H1 (cell line): ENCODE measurements at regions not wholly inside any gene's neighbourhood (a gene's known extent, or its start where the extent isn't known, plus 50 kb on each side); places are given as distances from the start of the nearest gene placed in this dataset.

Experiments
- ASH2L ChIP-seq: fragments of 200-600, 300-600 bp; sonication (generic); IDR thresholded peaks from one replicate; pipeline ENCODE4 v1.7.1; 2017; ENCODE audit warnings: low read length
- BACH1 ChIP-seq: IDR thresholded peaks from 2 replicates; pipeline ENCODE4 v1.6.1; 2012; ENCODE audit warnings: low read length, improper control_type of control experiment
- CHD7 ChIP-seq: fragments of 300-600 bp; sonication (generic); IDR thresholded peaks from 2 replicates; pipeline ENCODE4 v1.7.1; 2012; ENCODE audit warnings: low read length, moderate library complexity, mild to moderate bottlenecking, inconsistent platforms; ENCODE audit not compliant: insufficient replicate concordance
- CREB1 ChIP-seq: IDR thresholded peaks from 2 replicates; pipeline ENCODE4 v1.6.1; 2012; ENCODE audit warnings: inconsistent platforms
- KDM1A ChIP-seq: fragments of 200-600, 300-600 bp; sonication (generic); IDR thresholded peaks from 2 replicates; pipeline ENCODE4 v1.7.1; 2016; ENCODE audit warnings: mild to moderate bottlenecking, low read length, borderline replicate concordance
- KDM5A ChIP-seq: fragments of 200-600 bp; IDR thresholded peaks from 2 replicates; pipeline ENCODE4 v1.7.1; 2012; ENCODE audit warnings: mild to moderate bottlenecking, low read length, inconsistent platforms, mixed read lengths
- MAFK ChIP-seq: IDR thresholded peaks from 2 replicates; pipeline ENCODE4 v1.6.1; 2012; ENCODE audit warnings: low read depth, mild to moderate bottlenecking, improper control_type of control experiment, low read length
- NANOG ChIP-seq: IDR thresholded peaks from 2 replicates; pipeline ENCODE4 v1.6.1; 2011; ENCODE audit warnings: low read length, low read depth, mild to moderate bottlenecking, inconsistent platforms; ENCODE audit not compliant: insufficient read depth, poor library complexity, severe bottlenecking
- POLR2AphosphoS5 ChIP-seq: IDR thresholded peaks from 2 replicates; pipeline ENCODE4 v1.6.1; 2011; ENCODE audit warnings: low read depth, low read length
- RAD21 ChIP-seq, 2 experiments: IDR thresholded peaks in 1 of 2; conservative IDR thresholded peaks in 1 of 2; 2 replicates each; pipeline ENCODE4 v1.6.1; 2011; ENCODE audit warnings: low read depth in 2 of 2, low read length in 2 of 2, improper control_type of control experiment in 1 of 2, inconsistent platforms in 1 of 2, mild to moderate bottlenecking in 1 of 2, moderate library complexity in 1 of 2
- RFX5 ChIP-seq: IDR thresholded peaks from 2 replicates; pipeline ENCODE4 v1.6.1; 2011; ENCODE audit warnings: low read depth, low read length, improper control_type of control experiment, borderline replicate concordance
- TAF7 ChIP-seq: optimal IDR thresholded peaks from 2 replicates; pipeline ENCODE3; 2011; ENCODE audit warnings: low read depth, mild to moderate bottlenecking, inconsistent platforms, low read length, moderate library complexity, borderline replicate concordance
- TF ChIP-seq, protein P1 (sequence below): IDR thresholded peaks from 2 replicates; pipeline ENCODE4 v1.6.1; 2012; ENCODE audit warnings: inconsistent platforms

DNA sequence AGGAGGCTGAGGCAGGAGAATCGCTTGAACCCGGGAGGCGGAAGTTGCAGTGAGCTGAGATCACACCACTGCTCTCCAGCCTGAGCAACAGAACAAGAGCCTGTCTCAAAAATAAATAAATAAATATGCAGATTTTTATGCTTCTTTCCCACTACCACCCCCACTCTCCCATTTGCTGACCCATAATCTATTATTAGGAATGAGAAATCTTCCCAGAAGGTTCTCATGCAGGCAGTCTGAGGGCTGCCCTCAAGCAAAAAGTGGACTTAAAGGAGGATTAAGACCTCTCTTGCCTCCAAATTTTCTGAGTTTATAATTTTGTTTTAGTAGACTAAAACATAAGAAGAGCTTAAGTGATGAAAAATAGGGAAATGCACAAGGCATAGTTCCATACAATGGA lies 85.2 kb upstream of the TOMM7 start (continued):
- TF ChIP-seq CHD7 (no peak), TAF7 (no peak), BACH1 (no peak), ASH2L (no peak), MAFK (no peak), RAD21 (IDR thresholded peaks at IDR 0.05 in 1 of 2, conservative IDR thresholded peaks at IDR 0.05 in 1 of 2; ENCODE audit: low read depth in 2 of 2, low read length in 2 of 2) (no peak), POLR2AphosphoS5 (no peak), KDM1A (no peak), NANOG (no peak), CREB1 (no peak), KDM5A (no peak), RFX5 (no peak)
- TF ChIP-seq, protein P1, sequence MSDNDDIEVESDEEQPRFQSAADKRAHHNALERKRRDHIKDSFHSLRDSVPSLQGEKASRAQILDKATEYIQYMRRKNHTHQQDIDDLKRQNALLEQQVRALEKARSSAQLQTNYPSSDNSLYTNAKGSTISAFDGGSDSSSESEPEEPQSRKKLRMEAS: no peak
